ENCODE measurements at regions not wholly inside any gene's neighbourhood (a gene's known extent, or its start where the extent isn't known, plus 50 kb on each side); places are given as distances from the start of the nearest gene placed in this dataset.

DNA sequence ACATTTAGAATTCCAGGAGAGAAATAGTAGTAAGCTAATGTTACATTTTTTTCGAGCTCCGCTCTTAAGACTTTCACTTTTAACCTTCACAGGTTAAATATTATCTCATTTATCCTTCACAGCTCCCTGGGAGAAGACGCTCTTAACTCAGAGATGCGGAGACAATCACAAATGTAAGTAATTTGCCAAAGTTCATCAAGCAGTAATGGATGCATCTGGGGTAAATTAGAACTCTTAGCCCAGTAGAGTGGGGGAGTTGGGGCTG lies 168.5 kb downstream of the SPP2 start:
- TF ChIP-seq, protein P1, sequence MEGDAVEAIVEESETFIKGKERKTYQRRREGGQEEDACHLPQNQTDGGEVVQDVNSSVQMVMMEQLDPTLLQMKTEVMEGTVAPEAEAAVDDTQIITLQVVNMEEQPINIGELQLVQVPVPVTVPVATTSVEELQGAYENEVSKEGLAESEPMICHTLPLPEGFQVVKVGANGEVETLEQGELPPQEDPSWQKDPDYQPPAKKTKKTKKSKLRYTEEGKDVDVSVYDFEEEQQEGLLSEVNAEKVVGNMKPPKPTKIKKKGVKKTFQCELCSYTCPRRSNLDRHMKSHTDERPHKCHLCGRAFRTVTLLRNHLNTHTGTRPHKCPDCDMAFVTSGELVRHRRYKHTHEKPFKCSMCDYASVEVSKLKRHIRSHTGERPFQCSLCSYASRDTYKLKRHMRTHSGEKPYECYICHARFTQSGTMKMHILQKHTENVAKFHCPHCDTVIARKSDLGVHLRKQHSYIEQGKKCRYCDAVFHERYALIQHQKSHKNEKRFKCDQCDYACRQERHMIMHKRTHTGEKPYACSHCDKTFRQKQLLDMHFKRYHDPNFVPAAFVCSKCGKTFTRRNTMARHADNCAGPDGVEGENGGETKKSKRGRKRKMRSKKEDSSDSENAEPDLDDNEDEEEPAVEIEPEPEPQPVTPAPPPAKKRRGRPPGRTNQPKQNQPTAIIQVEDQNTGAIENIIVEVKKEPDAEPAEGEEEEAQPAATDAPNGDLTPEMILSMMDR (IDR thresholded peaks at IDR 0.05; ENCODE audit: low read depth, low read length): no peak
- ChIA-PET CTCF (interaction anchor here (1.5 kb wide), 1 partner anchor 159 kb away, joined by 5 read pairs; no protein-coding TSS in a partner anchor), POLR2A (no interaction called here)

DNA sequence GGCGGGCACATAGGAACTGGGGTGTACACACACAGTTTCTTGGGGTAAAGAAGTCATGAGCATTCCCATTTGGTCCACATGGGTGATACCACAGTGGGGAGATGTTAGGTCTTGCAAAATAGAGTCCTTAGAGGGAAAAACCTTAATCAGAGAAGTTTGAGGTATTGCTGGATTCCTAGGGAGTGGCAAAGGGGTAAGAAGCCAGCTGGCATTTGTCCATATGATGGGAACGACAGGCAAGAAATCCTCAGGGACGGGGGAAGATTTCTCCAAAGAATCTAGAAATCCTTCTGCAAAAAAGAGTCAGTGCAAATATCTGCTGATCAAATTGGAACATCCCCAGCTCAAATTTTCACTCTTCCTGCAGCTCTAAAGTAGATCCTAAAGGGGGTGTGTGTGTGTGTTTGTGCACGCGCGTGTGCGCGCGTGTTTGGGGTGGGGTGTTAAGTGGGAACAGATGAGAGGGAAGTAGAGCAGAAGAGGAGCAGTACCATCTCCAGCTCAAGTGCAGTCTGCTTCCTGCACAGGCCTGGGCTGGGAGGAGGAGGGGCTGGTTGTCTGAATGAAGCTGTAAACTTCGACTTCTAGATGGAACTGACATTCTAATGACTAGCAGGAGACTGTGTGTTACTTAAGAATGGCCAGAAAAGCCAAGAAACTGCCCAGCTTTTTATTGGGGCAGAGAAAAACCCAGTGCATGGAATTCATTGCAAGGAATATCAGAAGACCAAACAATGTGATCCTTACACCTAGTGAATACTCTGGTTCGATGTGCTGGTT lies 168.0 kb downstream of the SPP2 start:
- peaks cover 5% of the 10 kb centered on the region for H3K27me3 ChIP-seq (ENCODE audit: control insufficient read depth, insufficient read depth, low read length)
- ChIA-PET POLR2A (interaction anchor here (0.6 kb wide), 1 partner anchor 7 kb away, joined by 7 read pairs; no protein-coding TSS in a partner anchor), CTCF (interaction anchor here (1.5 kb wide), 1 partner anchor 160 kb away, joined by 5 read pairs; no protein-coding TSS in a partner anchor)
- H3K9me3 ChIP-seq (ENCODE audit: control insufficient read depth, insufficient read depth, low read length): no peaks in the 10 kb centered on the region
- no peak overlapping the region for H3K27ac ChIP-seq (ENCODE audit: low read depth, low read length)
- H3K4me3 ChIP-seq (ENCODE audit: low read depth, low read length): no peak overlapping the region
- DNase-seq (ENCODE audit: low read depth, low spot score): no peak
- TF ChIP-seq, protein P1 (IDR thresholded peaks at IDR 0.05; ENCODE audit: low read depth, low read length): no peak

More for the DNA sequence above, 168.5 kb downstream of the SPP2 start:
- Histone ChIP-seq H3K27ac (ENCODE audit: low read depth, low read length) (no peak overlapping the region), H3K9me3 (ENCODE audit: control insufficient read depth, insufficient read depth, low read length) (no peaks in the 10 kb centered on the region), H3K4me3 (ENCODE audit: low read depth, low read length) (no peak overlapping the region), H3K27me3 (ENCODE audit: control insufficient read depth, insufficient read depth, low read length) (peaks cover 5% of the 10 kb centered on the region)
- no peak for DNase-seq (ENCODE audit: low read depth, low spot score)

DNA sequence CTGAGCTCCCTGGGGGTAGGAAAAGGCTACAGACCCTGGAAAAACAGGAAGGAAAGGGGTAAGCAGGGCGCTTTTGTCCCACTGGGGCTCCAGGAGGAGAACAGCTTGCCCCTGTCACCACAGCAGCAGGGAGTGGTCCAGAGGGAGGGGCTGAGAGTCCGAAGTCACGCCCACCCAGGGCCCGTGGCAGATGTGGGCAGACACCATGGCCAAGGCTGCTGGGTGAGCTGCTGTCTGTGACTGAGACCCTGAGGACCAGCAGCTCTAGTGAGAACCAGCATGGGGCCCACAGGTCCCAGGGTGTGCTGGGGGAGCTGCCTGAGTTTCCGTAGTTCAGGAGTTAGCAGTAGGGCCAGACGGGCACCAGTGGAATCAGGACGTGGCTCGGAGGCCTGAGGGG lies 162.0 kb downstream of the SPP2 start:
- DNase-seq (ENCODE audit: low read depth, low spot score): no peak
- Histone ChIP-seq H3K27ac (ENCODE audit: low read depth, low read length) (no peak overlapping the region), H3K9me3 (ENCODE audit: control insufficient read depth, insufficient read depth, low read length) (no peaks in the 10 kb centered on the region), H3K27me3 (ENCODE audit: control insufficient read depth, insufficient read depth, low read length) (peaks cover 2% of the 10 kb centered on the region), H3K4me3 (ENCODE audit: low read depth, low read length) (no peak overlapping the region)
- CTCF ChIA-PET: no interaction called here
- POLR2A ChIA-PET: no interaction called here
- TF ChIP-seq, protein P1 (IDR thresholded peaks at IDR 0.05; ENCODE audit: low read depth, low read length): no peak

DNA sequence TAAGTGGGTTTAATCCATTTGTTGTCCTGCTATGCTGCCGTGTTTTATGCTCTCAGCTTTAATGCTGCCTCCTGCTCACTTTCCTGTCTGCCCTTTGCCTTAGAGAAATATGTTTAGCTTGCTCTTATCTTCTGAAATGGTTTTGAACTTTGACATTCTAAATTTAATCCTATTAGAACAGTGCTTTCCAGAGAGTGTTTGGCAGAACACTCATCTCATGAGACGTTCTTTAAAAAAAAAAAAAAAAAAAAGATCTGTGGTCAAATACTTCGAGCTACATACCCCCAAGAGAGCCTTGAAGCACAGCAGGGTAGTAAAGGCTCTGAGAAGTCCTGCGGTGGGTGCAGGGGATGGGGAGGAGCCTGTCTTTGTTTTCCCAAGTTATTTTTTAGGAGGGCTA lies 161.3 kb downstream of the SPP2 start:
- TF ChIP-seq, protein P1 (IDR thresholded peaks at IDR 0.05; ENCODE audit: low read depth, low read length): no peak
- Histone ChIP-seq H3K27ac (ENCODE audit: low read depth, low read length) (no peak overlapping the region), H3K27me3 (ENCODE audit: control insufficient read depth, insufficient read depth, low read length) (peaks cover 2% of the 10 kb centered on the region), H3K9me3 (ENCODE audit: control insufficient read depth, insufficient read depth, low read length) (no peaks in the 10 kb centered on the region), H3K4me3 (ENCODE audit: low read depth, low read length) (no peak overlapping the region)
- ChIA-PET CTCF (interaction anchor here (0.7 to 1.0 kb wide), 2 partner anchors 8 to 1382 kb away, joined by 4 to 5 read pairs; no protein-coding TSS in a partner anchor), POLR2A (no interaction called here)
- DNase-seq (ENCODE audit: low read depth, low spot score): no peak

DNA sequence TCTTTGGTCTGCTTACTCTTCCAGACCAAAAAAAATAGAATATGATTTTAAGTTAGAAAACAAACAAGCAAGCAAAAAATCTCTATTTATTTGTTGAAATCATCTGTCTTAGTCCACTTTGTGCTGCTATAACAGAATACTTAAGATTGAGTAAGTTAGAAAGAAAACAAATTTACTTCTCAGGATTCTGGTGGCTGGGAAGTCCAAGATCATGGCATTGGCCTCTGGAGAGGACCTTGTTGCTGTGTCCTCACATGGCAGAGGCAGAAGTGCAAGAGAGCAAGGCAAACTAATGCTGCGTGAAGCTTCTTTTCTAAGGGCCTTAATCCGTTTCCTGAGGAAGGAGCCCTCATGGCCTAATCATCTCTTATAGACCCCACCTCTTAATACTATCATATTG lies 156.2 kb downstream of the SPP2 start:
- Histone ChIP-seq H3K27me3 (ENCODE audit: control insufficient read depth, insufficient read depth, low read length) (no peaks in the 10 kb centered on the region), H3K27ac (ENCODE audit: low read depth, low read length) (no peak overlapping the region), H3K4me3 (ENCODE audit: low read depth, low read length) (no peak overlapping the region), H3K9me3 (ENCODE audit: control insufficient read depth, insufficient read depth, low read length) (no peaks in the 10 kb centered on the region; the same call in 1 of the 2 replicates)
- CTCF ChIA-PET: no interaction called here
- TF ChIP-seq, protein P1 (IDR thresholded peaks at IDR 0.05; ENCODE audit: low read depth, low read length): no peak
- POLR2A ChIA-PET: no interaction called here
- DNase-seq (ENCODE audit: low read depth, low spot score): no peak
